Keratinocyte (primary cell): ENCODE measurements at regions not wholly inside any gene's neighbourhood (a gene's known extent, or its start where the extent isn't known, plus 50 kb on each side); places are given as distances from the start of the nearest gene placed in this dataset.

Source experiments
- DNase-seq: peaks from one replicate; pipeline ENCODE4 v3.0.0-alpha.2; 2011; ENCODE audit warnings: low read depth, missing footprints, low spot score
- FAIRE-seq: peaks from 2 replicates; lab custom pipeline; 2011; peaks lifted over from hg19 to GRCh38; lab: Jason Lieb, UNC
- H2AFZ ChIP-seq: 2 replicates; pipeline ENCODE4 v1.6.0; 2012; ENCODE audit warnings: low read length, control low read depth, inconsistent platforms; ENCODE audit not compliant: control insufficient read depth
- H3K27ac ChIP-seq: 2 replicates; pipeline ENCODE4 v1.5.1; 2011; ENCODE audit warnings: low read length; ENCODE audit not compliant: control insufficient read depth, insufficient read depth
- H3K27me3 ChIP-seq: 3 replicates; pipeline ENCODE4 v1.6.0; 2011; ENCODE audit warnings: low read length; ENCODE audit not compliant: control insufficient read depth, insufficient read depth; ENCODE audit errors: extremely low read depth
- H3K36me3 ChIP-seq, 2 experiments: 2 replicates in 1 of 2; 3 replicates in 1 of 2; pipeline ENCODE4 v1.5.1; 2011; ENCODE audit warnings: low read length in 2 of 2, mild to moderate bottlenecking in 1 of 2; ENCODE audit not compliant: control insufficient read depth in 2 of 2, insufficient read depth in 2 of 2; ENCODE audit errors: extremely low read depth in 1 of 2
- H3K4me1 ChIP-seq: 3 replicates; pipeline ENCODE4 v1.5.1; 2011; ENCODE audit warnings: low read length; ENCODE audit not compliant: control insufficient read depth, insufficient read depth; ENCODE audit errors: extremely low read depth
- H3K4me2 ChIP-seq: 3 replicates; pipeline ENCODE4 v1.6.0; 2011; ENCODE audit warnings: low read depth, low read length; ENCODE audit not compliant: control insufficient read depth, insufficient read depth; ENCODE audit errors: extremely low read depth
- H3K4me3 ChIP-seq, 3 experiments: fragments of 200-600 bp in 1 of 3; sonication (generic) in 1 of 3; 2 replicates in 2 of 3; 3 replicates in 1 of 3; pipeline ENCODE4 v1.5.1; 2011 to 2016; ENCODE audit warnings: low read length in 3 of 3, mild to moderate bottlenecking in 3 of 3, control low read depth in 2 of 3, inconsistent platforms in 1 of 3, low read depth in 1 of 3, mixed read lengths in 1 of 3, mixed run types in 1 of 3, moderate library complexity in 1 of 3; ENCODE audit not compliant: control insufficient read depth in 2 of 3, insufficient read depth in 2 of 3; ENCODE audit errors: extremely low read depth in 1 of 3
- H3K79me2 ChIP-seq: 2 replicates; pipeline ENCODE4 v1.6.0; 2012; ENCODE audit warnings: low read length; ENCODE audit not compliant: control insufficient read depth, insufficient read depth
- H3K9ac ChIP-seq: 3 replicates; pipeline ENCODE4 v1.6.0; 2011; ENCODE audit warnings: low read length; ENCODE audit not compliant: control insufficient read depth, insufficient read depth; ENCODE audit errors: extremely low read depth
- H3K9me1 ChIP-seq: 3 replicates; pipeline ENCODE4 v1.6.0; 2011; ENCODE audit warnings: low read length; ENCODE audit not compliant: control insufficient read depth, insufficient read depth; ENCODE audit errors: extremely low read depth
- H3K9me3 ChIP-seq: 2 replicates; pipeline ENCODE4 v1.5.1; 2012; ENCODE audit warnings: low read depth, low read length; ENCODE audit not compliant: control insufficient read depth
- H4K20me1 ChIP-seq: 3 replicates; pipeline ENCODE4 v1.6.0; 2011; ENCODE audit warnings: low read length; ENCODE audit not compliant: control insufficient read depth, insufficient read depth; ENCODE audit errors: extremely low read depth
- CTCF ChIP-seq, 3 experiments: IDR thresholded peaks in 1 of 3; conservative IDR thresholded peaks in 1 of 3; optimal IDR thresholded peaks in 1 of 3; 2 replicates in 2 of 3; 3 replicates in 1 of 3; pipeline versions ENCODE3 to v1.5.1; 2011; ENCODE audit warnings: low read length in 3 of 3, mild to moderate bottlenecking in 3 of 3, moderate library complexity in 2 of 3, control low read depth in 1 of 3, inconsistent platforms in 1 of 3; ENCODE audit not compliant: insufficient read depth in 2 of 3; ENCODE audit errors: extremely low read depth in 1 of 3
- EZH2 ChIP-seq: IDR thresholded peaks from one replicate; pipeline ENCODE4 v1.6.1; 2012; ENCODE audit warnings: inconsistent platforms, mild to moderate bottlenecking, low read length, moderate library complexity
- dilution Hi-C: fragments of 300-500 bp; cut with MboI; formaldehyde crosslinking; loops from one replicate; pipeline ENCODE4 v1.7.0; 2020; ENCODE audit warnings: low sequenced_read_pairs; ENCODE audit not compliant: extremely low pct_ligation_motif_present

- Histone ChIP-seq H3K27me3 (no peaks in the 10 kb centered on the region), H3K4me2 (no peak overlapping the region), H3K79me2 (no peaks in the 10 kb centered on the region), H3K9me1 (no peaks in the 10 kb centered on the region), H3K27ac (no peak overlapping the region), H4K20me1 (no peaks in the 10 kb centered on the region), H3K9ac (no peak overlapping the region), H3K9me3 (no peaks in the 10 kb centered on the region), H2AFZ (no peak overlapping the region), H3K4me3 (no peak overlapping the region), H3K4me1 (no peaks in the 10 kb centered on the region), H3K36me3 (no peaks in the 10 kb centered on the region)
- FAIRE-seq = no peak
- no peak for DNase-seq
- TF ChIP-seq EZH2 = no peak
- dilution Hi-C loops = no loop called here
Measured at GRCh38 chr7:135846339-135846738, 97.7 kb upstream of the FAM180A start.

- Histone ChIP-seq H3K9ac (no peak overlapping the region), H2AFZ (no peak overlapping the region), H3K9me3 (no peaks in the 10 kb centered on the region), H3K9me1 (no peaks in the 10 kb centered on the region), H3K27me3 (no peaks in the 10 kb centered on the region), H3K27ac (no peak overlapping the region), H4K20me1 (no peaks in the 10 kb centered on the region), H3K79me2 (no peaks in the 10 kb centered on the region), H3K4me1 (no peaks in the 10 kb centered on the region), H3K4me2 (no peak overlapping the region), H3K36me3 (no peaks in the 10 kb centered on the region), H3K4me3 (no peak overlapping the region)
- TF ChIP-seq EZH2 = no peak
- no peak for TF ChIP-seq CTCF (optimal IDR thresholded peaks at IDR 0.05 in 1 of 3, IDR thresholded peaks at IDR 0.05 in 1 of 3, conservative IDR thresholded peaks at IDR 0.05 in 1 of 3; ENCODE audit: extremely low read depth in 1 of 3, insufficient read depth in 2 of 3, low read length in 3 of 3)
- dilution Hi-C loops = no loop called here
- FAIRE-seq (no peak), DNase-seq (no peak)
Measured at GRCh38 chr7:135845415-135846075, 96.9 kb upstream of the FAM180A start.

GRCh38 chr7:135844903-135845302 lies 96.3 kb upstream of the FAM180A start:
- DNase-seq (no peak), FAIRE-seq (no peak)
- Histone ChIP-seq H3K4me1 (no peaks in the 10 kb centered on the region), H4K20me1 (no peaks in the 10 kb centered on the region), H3K9me3 (no peaks in the 10 kb centered on the region), H3K27me3 (no peaks in the 10 kb centered on the region), H2AFZ (no peak overlapping the region), H3K79me2 (no peaks in the 10 kb centered on the region), H3K36me3 (no peaks in the 10 kb centered on the region), H3K4me3 (no peak overlapping the region), H3K27ac (no peak overlapping the region), H3K9ac (no peak overlapping the region), H3K9me1 (no peaks in the 10 kb centered on the region), H3K4me2 (no peak overlapping the region)
- no peak for TF ChIP-seq CTCF (optimal IDR thresholded peaks at IDR 0.05 in 1 of 3, IDR thresholded peaks at IDR 0.05 in 1 of 3, conservative IDR thresholded peaks at IDR 0.05 in 1 of 3; ENCODE audit: extremely low read depth in 1 of 3, insufficient read depth in 2 of 3, low read length in 3 of 3)
- TF ChIP-seq EZH2 = no peak
- dilution Hi-C loops = no loop called here
